IMR-90 (cell line): ENCODE measurements at regions not wholly inside any gene's neighbourhood (a gene's known extent, or its start where the extent isn't known, plus 50 kb on each side); places are given as distances from the start of the nearest gene placed in this dataset.

Source experiments
- ATAC-seq: fragments of 200-7000 bp; cut with Tn5 transposase; 2 replicates; pipeline ENCODE4 v1.9.1; 2020; ENCODE audit warnings: low read depth, mild to moderate bottlenecking, moderate library complexity
- BruUV-seq: library from RNA; stranded (reverse); fragments of 400-500 nt; replicated peaks from 2 replicates; lab custom pipeline; 2021; lab: Mats Ljungman, UMichigan
- CTCF ChIA-PET: fragments of 300-600 bp; formaldehyde crosslinking; extraction: SDS; loops from one replicate; lab custom pipeline; 2021; ENCODE audit warnings: antibody characterized with exemption; lab: Yijun Ruan, JAX
- POLR2A ChIA-PET: fragments of 300-600 bp; sonication (Branson Sonifier 250); formaldehyde crosslinking; loops from one replicate; lab custom pipeline; 2022; ENCODE audit warnings: antibody characterized with exemption; ENCODE audit not compliant: unreplicated experiment; lab: Charles Lee
- DNase-seq: peaks from one replicate; pipeline ENCODE4 v3.0.0; 2013
- H2AFZ ChIP-seq: replicated peaks from 2 replicates; pipeline ENCODE3; 2013; ENCODE audit warnings: low read length, mild to moderate bottlenecking; ENCODE audit not compliant: poor library complexity
- H2AK5ac ChIP-seq: 2 replicates; pipeline ENCODE4 v1.6.1; 2013; ENCODE audit warnings: low read depth, low read length, inconsistent platforms
- H2AK9ac ChIP-seq: replicated peaks from 2 replicates; pipeline ENCODE3; 2013; ENCODE audit warnings: mild to moderate bottlenecking, low read depth, low read length, moderate library complexity; ENCODE audit not compliant: poor library complexity
- H2BK120ac ChIP-seq: 2 replicates; pipeline ENCODE4 v1.6.1; 2013; ENCODE audit warnings: low read depth, low read length, inconsistent platforms
- H2BK15ac ChIP-seq: 3 replicates; pipeline ENCODE4 v1.6.1; 2013; ENCODE audit warnings: low read depth, low read length, inconsistent platforms
- H2BK20ac ChIP-seq: 2 replicates; pipeline ENCODE4 v1.6.1; 2013; ENCODE audit warnings: low read depth, mild to moderate bottlenecking, inconsistent platforms, low read length, moderate library complexity
- H2BK5ac ChIP-seq: 2 replicates; pipeline ENCODE4 v1.6.1; 2013; ENCODE audit warnings: mild to moderate bottlenecking, low read depth, low read length, inconsistent platforms; ENCODE audit not compliant: poor library complexity, severe bottlenecking
- H3K14ac ChIP-seq: replicated peaks from 2 replicates; pipeline ENCODE4 v1.6.1; 2013; ENCODE audit warnings: low read depth, low read length, inconsistent platforms
- H3K18ac ChIP-seq: 2 replicates; pipeline ENCODE4 v1.6.1; 2013; ENCODE audit warnings: low read depth, low read length, control low read depth
- H3K23ac ChIP-seq: 2 replicates; pipeline ENCODE4 v1.6.1; 2013; ENCODE audit warnings: low read depth, low read length, inconsistent platforms
- H3K27ac ChIP-seq: 2 replicates; pipeline ENCODE4 v1.5.1; 2013; ENCODE audit warnings: mild to moderate bottlenecking, control low read depth, low read length; ENCODE audit not compliant: insufficient read depth
- H3K27me3 ChIP-seq: 2 replicates; pipeline ENCODE4 v1.6.1; 2013; ENCODE audit warnings: low read length; ENCODE audit not compliant: control insufficient read depth, insufficient read depth
- H3K36me3 ChIP-seq: 2 replicates; pipeline ENCODE4 v1.6.1; 2013; ENCODE audit warnings: low read length, mixed read lengths; ENCODE audit not compliant: control insufficient read depth, insufficient read depth
- H3K4ac ChIP-seq: 2 replicates; pipeline ENCODE4 v1.6.1; 2013; ENCODE audit warnings: low read depth, low read length, inconsistent platforms
- H3K4me1 ChIP-seq: 2 replicates; pipeline ENCODE4 v1.6.1; 2013; ENCODE audit warnings: low read length, mixed read lengths; ENCODE audit not compliant: control insufficient read depth, insufficient read depth
- H3K4me2 ChIP-seq: 2 replicates; pipeline ENCODE4 v1.6.1; 2013; ENCODE audit warnings: low read depth, mild to moderate bottlenecking, control low read depth, low read length, moderate library complexity
- H3K4me3 ChIP-seq: 2 replicates; pipeline ENCODE4 v1.5.1; 2013; ENCODE audit warnings: low read depth, mild to moderate bottlenecking, control low read depth, low read length, moderate library complexity; ENCODE audit not compliant: insufficient read depth
- H3K56ac ChIP-seq: 2 replicates; pipeline ENCODE4 v1.6.1; 2013; ENCODE audit warnings: low read length, inconsistent platforms; ENCODE audit not compliant: insufficient read depth; ENCODE audit errors: extremely low read depth
- H3K79me1 ChIP-seq, 2 experiments: 2 replicates each; pipeline ENCODE4 v1.6.1; 2013; ENCODE audit warnings: low read length in 2 of 2, inconsistent platforms in 1 of 2, low read depth in 1 of 2
- H3K9ac ChIP-seq: 2 replicates; pipeline ENCODE4 v1.6.1; 2013; ENCODE audit warnings: low read depth, low read length, control low read depth
- H3K9me1 ChIP-seq: 2 replicates; pipeline ENCODE4 v1.6.1; 2013; ENCODE audit warnings: low read length, inconsistent platforms; ENCODE audit not compliant: insufficient read depth
- H3K9me3 ChIP-seq: 2 replicates; pipeline ENCODE4 v1.6.1; 2013; ENCODE audit warnings: low read length; ENCODE audit not compliant: control insufficient read depth, insufficient read depth
- H4K20me1 ChIP-seq: 2 replicates; pipeline ENCODE4 v1.6.1; 2013; ENCODE audit warnings: low read length, inconsistent platforms; ENCODE audit not compliant: insufficient read depth
- H4K5ac ChIP-seq: 2 replicates; pipeline ENCODE4 v1.6.1; 2013; ENCODE audit warnings: mild to moderate bottlenecking, low read depth, low read length, control low read depth
- H4K8ac ChIP-seq, 2 experiments: 2 replicates each; pipeline ENCODE4 v1.6.1; 2013; ENCODE audit warnings: low read depth in 2 of 2, low read length in 2 of 2, control low read depth in 1 of 2, inconsistent platforms in 1 of 2
- H4K91ac ChIP-seq: 2 replicates; pipeline ENCODE4 v1.6.1; 2013; ENCODE audit warnings: low read depth, low read length, inconsistent platforms; ENCODE audit not compliant: insufficient read depth
- BHLHE40 ChIP-seq: fragments of 150-350 bp; IDR thresholded peaks from 2 replicates; pipeline ENCODE4 v1.6.1; 2016; ENCODE audit warnings: mild to moderate bottlenecking, low read depth, low read length
- CEBPB ChIP-seq: IDR thresholded peaks from 2 replicates; pipeline ENCODE4 v1.6.1; 2012; ENCODE audit warnings: low read depth, low read length, improper control_type of control experiment
- CHD1 ChIP-seq: IDR thresholded peaks from 2 replicates; pipeline ENCODE4 v1.6.1; 2012; ENCODE audit warnings: low read depth, low read length, improper control_type of control experiment
- CTCF ChIP-seq: conservative IDR thresholded peaks from 2 replicates; pipeline ENCODE4 v1.5.1; 2012; ENCODE audit warnings: mild to moderate bottlenecking, low read depth, low read length, improper control_type of control experiment
- FOS ChIP-seq: fragments of 150-350 bp; IDR thresholded peaks from 2 replicates; pipeline ENCODE4 v1.6.1; 2016; ENCODE audit warnings: low read depth, low read length
- MAFK ChIP-seq: IDR thresholded peaks from 2 replicates; pipeline ENCODE4 v1.6.1; 2012; ENCODE audit warnings: low read depth, low read length, improper control_type of control experiment
- MAZ ChIP-seq: IDR thresholded peaks from 2 replicates; pipeline ENCODE4 v1.6.1; 2012; ENCODE audit warnings: low read depth, mild to moderate bottlenecking, low read length, improper control_type of control experiment, moderate library complexity, borderline replicate concordance
- MXI1 ChIP-seq: IDR thresholded peaks from 2 replicates; pipeline ENCODE4 v1.6.1; 2012; ENCODE audit warnings: low read depth, mild to moderate bottlenecking, low read length, moderate library complexity, borderline replicate concordance
- NFE2L2 ChIP-seq: fragments of 150-350 bp; IDR thresholded peaks from 2 replicates; pipeline ENCODE4 v1.6.1; 2016; ENCODE audit warnings: low read depth, mild to moderate bottlenecking, low read length
- POLR2A ChIP-seq: IDR thresholded peaks from 2 replicates; pipeline ENCODE4 v1.6.1; 2012; ENCODE audit warnings: mild to moderate bottlenecking, low read depth, low read length
- RAD21 ChIP-seq: IDR thresholded peaks from 2 replicates; pipeline ENCODE4 v1.6.1; 2012; ENCODE audit warnings: low read length, improper control_type of control experiment
- RCOR1 ChIP-seq: IDR thresholded peaks from 2 replicates; pipeline ENCODE4 v1.6.1; 2012; ENCODE audit warnings: mild to moderate bottlenecking, low read length, improper control_type of control experiment; ENCODE audit not compliant: insufficient replicate concordance
- RFX5 ChIP-seq: IDR thresholded peaks from 2 replicates; pipeline ENCODE4 v1.8.0; 2012; ENCODE audit warnings: low read depth, mild to moderate bottlenecking, low read length, moderate library complexity
- SMC3 ChIP-seq: fragments of 150-350 bp; IDR thresholded peaks from 2 replicates; pipeline ENCODE4 v1.6.1; 2016; ENCODE audit warnings: low read depth, mild to moderate bottlenecking, antibody characterized with exemption, low read length, moderate library complexity
- WGBS, 2 experiments: methylation state at CpG; one replicate each; pipeline versions ENCODE4 v1.1.5 to v1.1.7; 2013; ENCODE audit warnings: missing lambda C conversion rate in 2 of 2; ENCODE audit not compliant: insufficient read length in 1 of 2; ENCODE audit errors: extremely low coverage in 2 of 2; 5-methylcytosine and 5-hydroxymethylcytosine counted together
- dilution Hi-C: fragments of 300-500 bp; cut with HindIII; formaldehyde crosslinking; loops from one replicate; pipeline ENCODE4 v1.14.3; 2018; ENCODE audit warnings: low sequenced_read_pairs; ENCODE audit not compliant: unreplicated experiment
- in situ Hi-C: fragments of 300-500 bp; cut with MboI; formaldehyde crosslinking; loops from 3 replicates; pipeline ENCODE4 v1.14.3; 2019; ENCODE audit warnings: low sequenced_read_pairs, inconsistent platforms, mixed read lengths
- intact Hi-C: fragments of 100-400 bp; cut with micrococcal nuclease; formaldehyde crosslinking; loops from 2 replicates; pipeline ENCODE4 v1.10.0; 2022
- TF ChIP-seq, protein P1 (sequence below): fragments of 150-350 bp; IDR thresholded peaks from 2 replicates; pipeline ENCODE4 v1.6.1; 2017; ENCODE audit warnings: mild to moderate bottlenecking, antibody characterized with exemption, low read length, low read depth
- TF ChIP-seq, protein P2 (sequence below): fragments of 150-350 bp; IDR thresholded peaks from 2 replicates; pipeline ENCODE4 v1.6.1; 2016; ENCODE audit warnings: low read depth, mild to moderate bottlenecking, low read length, moderate library complexity, borderline replicate concordance

DNA sequence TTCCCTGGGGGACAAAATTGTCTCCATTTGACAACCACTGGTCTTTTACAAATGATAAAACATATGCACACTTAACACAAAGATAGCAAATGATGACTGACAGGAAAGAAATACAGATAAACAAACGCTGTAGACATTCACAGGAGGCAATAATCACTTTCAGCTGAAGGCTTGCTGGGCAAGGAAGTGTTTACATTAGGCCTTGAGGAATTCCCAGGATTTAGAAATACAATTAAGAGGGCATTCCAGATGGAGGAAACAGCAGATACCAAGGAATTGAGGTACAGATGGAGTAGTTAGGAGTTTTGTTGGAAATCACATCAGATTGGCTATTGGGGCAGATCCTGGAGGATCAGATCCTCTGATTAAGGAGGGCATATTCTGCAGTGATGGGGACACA, 93.9 kb downstream of the DYRK2 start:
- in situ Hi-C loops (no loop called here), intact Hi-C loops (loop anchor here (2.0 kb wide), 1 partner anchor 72 kb away; no protein-coding TSS in a partner anchor), dilution Hi-C loops (no loop called here)
- H3K9me1 ChIP-seq: no peaks in the 10 kb centered on the region
- H4K20me1 ChIP-seq: no peaks in the 10 kb centered on the region
- peak overlapping the region; percentile 33; the same call in 1 of the 3 replicates for H2BK15ac ChIP-seq
- no peak overlapping the region for H3K9ac ChIP-seq
- H3K4me3 ChIP-seq: no peak overlapping the region
- peaks cover 4% of the 10 kb centered on the region for H3K4me1 ChIP-seq
- no peaks in the 10 kb centered on the region for H3K79me1 ChIP-seq
- TF ChIP-seq BHLHE40 (no peak), RAD21 (no peak), CEBPB (no peak), POLR2A (no peak), MAFK (no peak), CTCF (no peak), MAZ (no peak), RCOR1 (no peak), RFX5 (no peak), NFE2L2 (no peak), SMC3 (no peak), CHD1 (no peak), MXI1 (no peak), FOS (no peak)
- TF ChIP-seq, protein P1, sequence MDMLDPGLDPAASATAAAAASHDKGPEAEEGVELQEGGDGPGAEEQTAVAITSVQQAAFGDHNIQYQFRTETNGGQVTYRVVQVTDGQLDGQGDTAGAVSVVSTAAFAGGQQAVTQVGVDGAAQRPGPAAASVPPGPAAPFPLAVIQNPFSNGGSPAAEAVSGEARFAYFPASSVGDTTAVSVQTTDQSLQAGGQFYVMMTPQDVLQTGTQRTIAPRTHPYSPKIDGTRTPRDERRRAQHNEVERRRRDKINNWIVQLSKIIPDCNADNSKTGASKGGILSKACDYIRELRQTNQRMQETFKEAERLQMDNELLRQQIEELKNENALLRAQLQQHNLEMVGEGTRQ: no peak
- TF ChIP-seq, protein P2, sequence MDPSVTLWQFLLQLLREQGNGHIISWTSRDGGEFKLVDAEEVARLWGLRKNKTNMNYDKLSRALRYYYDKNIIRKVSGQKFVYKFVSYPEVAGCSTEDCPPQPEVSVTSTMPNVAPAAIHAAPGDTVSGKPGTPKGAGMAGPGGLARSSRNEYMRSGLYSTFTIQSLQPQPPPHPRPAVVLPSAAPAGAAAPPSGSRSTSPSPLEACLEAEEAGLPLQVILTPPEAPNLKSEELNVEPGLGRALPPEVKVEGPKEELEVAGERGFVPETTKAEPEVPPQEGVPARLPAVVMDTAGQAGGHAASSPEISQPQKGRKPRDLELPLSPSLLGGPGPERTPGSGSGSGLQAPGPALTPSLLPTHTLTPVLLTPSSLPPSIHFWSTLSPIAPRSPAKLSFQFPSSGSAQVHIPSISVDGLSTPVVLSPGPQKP: no peak
- POLR2A ChIA-PET: no interaction called here
- CTCF ChIA-PET: no interaction called here
- peak overlapping the region in 1 of 2 experiments; percentile 50; a peak in 2 of 4 replicates for H4K8ac ChIP-seq
- no peak overlapping the region for H2AK9ac ChIP-seq
- no peak overlapping the region for H3K56ac ChIP-seq
- H3K9me3 ChIP-seq: no peaks in the 10 kb centered on the region
- no peak overlapping the region for H3K27ac ChIP-seq
- H2AK5ac ChIP-seq: peak overlapping the region; percentile 46; the same call in 1 of the 2 replicates
- peak overlapping the region; percentile 31; the same call in 1 of the 2 replicates for H3K4ac ChIP-seq
- H2BK120ac ChIP-seq: 0 out of 2 replicates have a peak overlapping the region, but pooled peaks have one; percentile 11
- no TSS peak for BruUV-seq
- no peak overlapping the region for H3K18ac ChIP-seq
- no peak overlapping the region for H3K4me2 ChIP-seq
- H3K14ac ChIP-seq: peak overlapping the region; percentile 42; the same call in 1 of the 2 replicates
- no peak overlapping the region for H2BK5ac ChIP-seq
- H3K23ac ChIP-seq: no peak overlapping the region
- no peak overlapping the region for H4K5ac ChIP-seq
- H2BK20ac ChIP-seq: peak overlapping the region; percentile 22; the same call in 1 of the 2 replicates
- H3K27me3 ChIP-seq: no peaks in the 10 kb centered on the region
- ATAC-seq (peak; percentile 35), DNase-seq (peak; percentile 55)
- H3K36me3 ChIP-seq: no peaks in the 10 kb centered on the region
- H2AFZ ChIP-seq: peak overlapping the region; percentile 15
- no CpG with 5 or more reads among the region's 1 CpG for WGBS, 2 experiments
- no peak overlapping the region for H4K91ac ChIP-seq
